ENCODE measurements at regions not wholly inside any gene's neighbourhood (a gene's known extent, or its start where the extent isn't known, plus 50 kb on each side); places are given as distances from the start of the nearest gene placed in this dataset.

DNA sequence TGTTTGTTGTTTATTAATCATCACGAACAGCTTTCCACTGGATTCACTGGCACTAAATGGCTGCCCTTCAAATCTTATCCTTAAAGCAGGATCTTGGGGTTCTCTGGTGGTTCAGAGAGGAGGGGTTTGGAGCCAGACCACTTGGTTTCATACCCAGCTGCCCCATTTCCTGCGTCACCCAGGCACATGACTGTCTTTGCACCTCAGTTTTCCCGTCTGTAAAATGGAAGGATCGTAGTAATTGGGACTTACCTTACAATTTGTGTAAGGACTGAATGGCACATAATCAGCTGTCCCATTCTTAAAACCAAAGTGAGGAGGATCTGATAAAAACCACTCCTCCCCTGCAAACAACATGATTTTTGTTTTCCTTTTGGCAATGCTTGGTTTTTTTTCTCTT, 318.3 kb downstream of the ZNF536 start:
- no peaks in the 10 kb centered on the region for H3K9me3 ChIP-seq (ENCODE audit: control insufficient read depth, insufficient read depth, low read depth, low read length)
- POLR2A ChIA-PET = no interaction called here
- H3K27me3 ChIP-seq (ENCODE audit: control insufficient read depth, insufficient read depth, low read length) = peaks cover 23% of the 10 kb centered on the region; the same call in 1 of the 2 replicates
- TF ChIP-seq, protein P1, sequence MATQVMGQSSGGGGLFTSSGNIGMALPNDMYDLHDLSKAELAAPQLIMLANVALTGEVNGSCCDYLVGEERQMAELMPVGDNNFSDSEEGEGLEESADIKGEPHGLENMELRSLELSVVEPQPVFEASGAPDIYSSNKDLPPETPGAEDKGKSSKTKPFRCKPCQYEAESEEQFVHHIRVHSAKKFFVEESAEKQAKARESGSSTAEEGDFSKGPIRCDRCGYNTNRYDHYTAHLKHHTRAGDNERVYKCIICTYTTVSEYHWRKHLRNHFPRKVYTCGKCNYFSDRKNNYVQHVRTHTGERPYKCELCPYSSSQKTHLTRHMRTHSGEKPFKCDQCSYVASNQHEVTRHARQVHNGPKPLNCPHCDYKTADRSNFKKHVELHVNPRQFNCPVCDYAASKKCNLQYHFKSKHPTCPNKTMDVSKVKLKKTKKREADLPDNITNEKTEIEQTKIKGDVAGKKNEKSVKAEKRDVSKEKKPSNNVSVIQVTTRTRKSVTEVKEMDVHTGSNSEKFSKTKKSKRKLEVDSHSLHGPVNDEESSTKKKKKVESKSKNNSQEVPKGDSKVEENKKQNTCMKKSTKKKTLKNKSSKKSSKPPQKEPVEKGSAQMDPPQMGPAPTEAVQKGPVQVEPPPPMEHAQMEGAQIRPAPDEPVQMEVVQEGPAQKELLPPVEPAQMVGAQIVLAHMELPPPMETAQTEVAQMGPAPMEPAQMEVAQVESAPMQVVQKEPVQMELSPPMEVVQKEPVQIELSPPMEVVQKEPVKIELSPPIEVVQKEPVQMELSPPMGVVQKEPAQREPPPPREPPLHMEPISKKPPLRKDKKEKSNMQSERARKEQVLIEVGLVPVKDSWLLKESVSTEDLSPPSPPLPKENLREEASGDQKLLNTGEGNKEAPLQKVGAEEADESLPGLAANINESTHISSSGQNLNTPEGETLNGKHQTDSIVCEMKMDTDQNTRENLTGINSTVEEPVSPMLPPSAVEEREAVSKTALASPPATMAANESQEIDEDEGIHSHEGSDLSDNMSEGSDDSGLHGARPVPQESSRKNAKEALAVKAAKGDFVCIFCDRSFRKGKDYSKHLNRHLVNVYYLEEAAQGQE (IDR thresholded peaks at IDR 0.05; ENCODE audit: insufficient read depth in 1 of 2, low read depth in 2 of 2, low read length in 1 of 2) = no peak
- no peak for TF ChIP-seq TCF7L2 (IDR thresholded peaks at IDR 0.05; ENCODE audit: low read depth, low read length)
- TF ChIP-seq, protein P2, sequence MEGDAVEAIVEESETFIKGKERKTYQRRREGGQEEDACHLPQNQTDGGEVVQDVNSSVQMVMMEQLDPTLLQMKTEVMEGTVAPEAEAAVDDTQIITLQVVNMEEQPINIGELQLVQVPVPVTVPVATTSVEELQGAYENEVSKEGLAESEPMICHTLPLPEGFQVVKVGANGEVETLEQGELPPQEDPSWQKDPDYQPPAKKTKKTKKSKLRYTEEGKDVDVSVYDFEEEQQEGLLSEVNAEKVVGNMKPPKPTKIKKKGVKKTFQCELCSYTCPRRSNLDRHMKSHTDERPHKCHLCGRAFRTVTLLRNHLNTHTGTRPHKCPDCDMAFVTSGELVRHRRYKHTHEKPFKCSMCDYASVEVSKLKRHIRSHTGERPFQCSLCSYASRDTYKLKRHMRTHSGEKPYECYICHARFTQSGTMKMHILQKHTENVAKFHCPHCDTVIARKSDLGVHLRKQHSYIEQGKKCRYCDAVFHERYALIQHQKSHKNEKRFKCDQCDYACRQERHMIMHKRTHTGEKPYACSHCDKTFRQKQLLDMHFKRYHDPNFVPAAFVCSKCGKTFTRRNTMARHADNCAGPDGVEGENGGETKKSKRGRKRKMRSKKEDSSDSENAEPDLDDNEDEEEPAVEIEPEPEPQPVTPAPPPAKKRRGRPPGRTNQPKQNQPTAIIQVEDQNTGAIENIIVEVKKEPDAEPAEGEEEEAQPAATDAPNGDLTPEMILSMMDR (IDR thresholded peaks at IDR 0.05) = no peak
- no peak for TF ChIP-seq POLR2AphosphoS5 (IDR thresholded peaks at IDR 0.05; ENCODE audit: low read depth, low read length)
- TF ChIP-seq SIN3A (IDR thresholded peaks at IDR 0.05; ENCODE audit: borderline replicate concordance, insufficient read depth, low read depth, low read length) = no peak
- no TSS peak for BruUV-seq (replicated peaks)
- CTCF ChIA-PET = no interaction called here
- no peak for DNase-seq (ENCODE audit: low read depth, low spot score)
- no peak overlapping the region for H3K27ac ChIP-seq (ENCODE audit: low read length)
- intact Hi-C loops (cut with micrococcal nuclease; ENCODE audit: unreplicated experiment) (no loop called here), in situ Hi-C loops (cut with HindIII; ENCODE audit: low pct_unique_long_range_greater_than_20kb, low sequenced_read_pairs) (no loop called here)
- no peaks in the 10 kb centered on the region for H3K36me3 ChIP-seq (ENCODE audit: control insufficient read depth, insufficient read depth, low read length)
- peaks cover 11% of the 10 kb centered on the region for H3K4me1 ChIP-seq (ENCODE audit: control insufficient read depth, insufficient read depth, low read length)
- no peak overlapping the region for H3K4me3 ChIP-seq (ENCODE audit: low read depth in 2 of 2, low read length in 2 of 2)
- no peak for ATAC-seq

DNA sequence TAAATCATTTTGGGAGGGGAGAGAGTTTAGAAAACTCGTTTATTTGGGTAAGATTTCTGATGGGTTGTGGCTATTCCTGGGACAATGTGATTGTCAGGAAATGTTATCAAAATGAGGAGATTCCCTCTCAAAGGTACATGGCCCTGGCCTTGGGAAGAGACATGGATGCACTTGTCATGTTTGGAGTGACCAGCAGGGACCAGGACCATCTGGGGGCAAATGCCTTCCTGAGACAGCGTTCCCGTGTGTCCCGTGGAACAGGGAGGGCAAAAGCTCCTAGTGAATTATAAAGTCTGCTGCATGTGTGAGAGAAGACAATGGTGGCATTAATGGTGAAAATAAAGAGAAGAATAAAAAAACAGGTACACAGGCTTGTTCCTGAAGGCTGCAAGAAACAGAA, 317.3 kb downstream of the ZNF536 start:
- no peak overlapping the region for H3K4me3 ChIP-seq (ENCODE audit: low read depth in 2 of 2, low read length in 2 of 2)
- H3K36me3 ChIP-seq (ENCODE audit: control insufficient read depth, insufficient read depth, low read length) = no peaks in the 10 kb centered on the region
- intact Hi-C loops (cut with micrococcal nuclease; ENCODE audit: unreplicated experiment) = no loop called here
- H3K27ac ChIP-seq (ENCODE audit: low read length) = no peak overlapping the region
- peaks cover 11% of the 10 kb centered on the region for H3K4me1 ChIP-seq (ENCODE audit: control insufficient read depth, insufficient read depth, low read length)
- TF ChIP-seq, protein P2 (IDR thresholded peaks at IDR 0.05) = peak; percentile 16; the same call in 1 of the 2 replicates
- TF ChIP-seq, protein P1 (IDR thresholded peaks at IDR 0.05; ENCODE audit: insufficient read depth in 1 of 2, low read depth in 2 of 2, low read length in 1 of 2) = no peak
- TF ChIP-seq POLR2AphosphoS5 (IDR thresholded peaks at IDR 0.05; ENCODE audit: low read depth, low read length) = no peak
- no peak for TF ChIP-seq TCF7L2 (IDR thresholded peaks at IDR 0.05; ENCODE audit: low read depth, low read length)
- no peak for TF ChIP-seq SIN3A (IDR thresholded peaks at IDR 0.05; ENCODE audit: borderline replicate concordance, insufficient read depth, low read depth, low read length)
- CTCF ChIA-PET = no interaction called here
- ATAC-seq (no peak), DNase-seq (ENCODE audit: low read depth, low spot score) (no peak)
- in situ Hi-C loops (cut with HindIII; ENCODE audit: low pct_unique_long_range_greater_than_20kb, low sequenced_read_pairs) = no loop called here
- BruUV-seq (replicated peaks) = no TSS peak
- peaks cover 26% of the 10 kb centered on the region; the same call in 1 of the 2 replicates for H3K27me3 ChIP-seq (ENCODE audit: control insufficient read depth, insufficient read depth, low read length)
- POLR2A ChIA-PET = no interaction called here
- no peaks in the 10 kb centered on the region for H3K9me3 ChIP-seq (ENCODE audit: control insufficient read depth, insufficient read depth, low read depth, low read length)

Measured in Panc1 (cell line).